A673 (cell line): ENCODE measurements at regions not wholly inside any gene's neighbourhood (a gene's known extent, or its start where the extent isn't known, plus 50 kb on each side); places are given as distances from the start of the nearest gene placed in this dataset.

Experiments used
- EZH2 ChIP-seq: fragments of 200-600 bp; sonication (generic); IDR thresholded peaks from 2 replicates; pipeline ENCODE4 v1.6.1; 2017; ENCODE audit warnings: borderline replicate concordance, low read depth, mild to moderate bottlenecking, mixed read lengths, antibody characterized with exemption, low read length; ENCODE audit not compliant: poor library complexity, severe bottlenecking
- TF ChIP-seq, protein P1 (sequence below): fragments of 300-800, 200-600 bp; sonication (generic); conservative IDR thresholded peaks from 2 replicates; pipeline ENCODE4 v1.5.1; 2017; ENCODE audit warnings: low read depth, mild to moderate bottlenecking, antibody characterized with exemption, low read length, moderate library complexity, mixed read lengths

DNA sequence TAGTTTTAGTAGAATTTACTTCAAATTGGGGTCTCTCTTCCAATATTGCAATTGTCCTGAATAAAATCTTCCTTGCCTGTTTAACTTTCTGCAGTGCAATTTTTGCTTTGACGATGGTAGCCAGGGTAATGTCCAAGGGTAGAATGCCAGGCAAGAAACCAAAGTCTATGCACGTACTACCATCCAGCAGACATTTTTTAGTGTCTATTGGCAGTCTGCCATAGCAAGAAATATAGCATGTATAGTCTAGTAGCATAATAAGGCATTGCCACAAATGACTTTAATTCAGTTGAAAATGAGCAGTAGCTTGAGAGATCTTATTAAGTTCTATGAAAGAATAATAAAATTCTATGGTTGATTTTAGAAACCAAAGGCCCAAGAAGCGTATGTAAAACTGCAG is 62.3 kb upstream of the KCNQ5 start:
- TF ChIP-seq, protein P1, sequence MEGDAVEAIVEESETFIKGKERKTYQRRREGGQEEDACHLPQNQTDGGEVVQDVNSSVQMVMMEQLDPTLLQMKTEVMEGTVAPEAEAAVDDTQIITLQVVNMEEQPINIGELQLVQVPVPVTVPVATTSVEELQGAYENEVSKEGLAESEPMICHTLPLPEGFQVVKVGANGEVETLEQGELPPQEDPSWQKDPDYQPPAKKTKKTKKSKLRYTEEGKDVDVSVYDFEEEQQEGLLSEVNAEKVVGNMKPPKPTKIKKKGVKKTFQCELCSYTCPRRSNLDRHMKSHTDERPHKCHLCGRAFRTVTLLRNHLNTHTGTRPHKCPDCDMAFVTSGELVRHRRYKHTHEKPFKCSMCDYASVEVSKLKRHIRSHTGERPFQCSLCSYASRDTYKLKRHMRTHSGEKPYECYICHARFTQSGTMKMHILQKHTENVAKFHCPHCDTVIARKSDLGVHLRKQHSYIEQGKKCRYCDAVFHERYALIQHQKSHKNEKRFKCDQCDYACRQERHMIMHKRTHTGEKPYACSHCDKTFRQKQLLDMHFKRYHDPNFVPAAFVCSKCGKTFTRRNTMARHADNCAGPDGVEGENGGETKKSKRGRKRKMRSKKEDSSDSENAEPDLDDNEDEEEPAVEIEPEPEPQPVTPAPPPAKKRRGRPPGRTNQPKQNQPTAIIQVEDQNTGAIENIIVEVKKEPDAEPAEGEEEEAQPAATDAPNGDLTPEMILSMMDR = no peak
- TF ChIP-seq EZH2 = no peak
